GM10248 (cell line): ENCODE measurements at regions not wholly inside any gene's neighbourhood (a gene's known extent, or its start where the extent isn't known, plus 50 kb on each side); places are given as distances from the start of the nearest gene placed in this dataset.

Source experiments
- CTCF ChIA-PET: fragments of 300-600 bp; sonication (Branson Sonifier 250); formaldehyde crosslinking; extraction: SDS; loops from one replicate; lab custom pipeline; 2021; ENCODE audit warnings: antibody characterized with exemption; lab: Yijun Ruan, JAX
- POLR2A ChIA-PET: fragments of 350-650 bp; sonication (Branson Sonifier 250); formaldehyde crosslinking; extraction: SDS; loops from one replicate; lab custom pipeline; 2020; ENCODE audit warnings: antibody characterized with exemption; lab: Yijun Ruan, JAX
- DNase-seq: peaks from one replicate; pipeline ENCODE4 v3.0.0; 2012; ENCODE audit errors: extremely low spot score
- TF ChIP-seq, protein P1 (sequence below): IDR thresholded peaks from 2 replicates; pipeline ENCODE4 v1.5.1; 2012; ENCODE audit warnings: mild to moderate bottlenecking, low read depth; ENCODE audit errors: extremely low read depth, missing control alignments, control extremely low read depth

DNA sequence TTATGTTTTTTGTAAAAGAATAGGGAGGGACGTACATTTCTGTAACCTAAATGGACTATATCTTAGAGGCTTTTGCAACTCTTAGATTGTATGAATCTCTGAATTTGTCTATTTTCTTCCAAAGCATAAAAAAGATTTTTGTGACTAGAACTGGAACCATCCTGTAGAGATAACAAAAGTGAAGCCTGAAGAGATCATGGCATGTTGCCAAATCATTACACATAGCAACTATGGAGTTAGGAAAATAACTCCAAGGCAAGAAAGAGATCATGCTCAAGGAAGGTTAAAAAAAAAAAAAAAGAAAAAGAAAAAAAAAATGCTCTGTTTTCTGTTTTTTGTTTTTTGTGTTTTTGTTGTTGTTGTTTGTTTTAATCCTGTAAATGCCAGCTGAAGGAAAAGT is 567.7 kb upstream of the ZWINT start:
- CTCF ChIA-PET, result no interaction called here
- TF ChIP-seq, protein P1, sequence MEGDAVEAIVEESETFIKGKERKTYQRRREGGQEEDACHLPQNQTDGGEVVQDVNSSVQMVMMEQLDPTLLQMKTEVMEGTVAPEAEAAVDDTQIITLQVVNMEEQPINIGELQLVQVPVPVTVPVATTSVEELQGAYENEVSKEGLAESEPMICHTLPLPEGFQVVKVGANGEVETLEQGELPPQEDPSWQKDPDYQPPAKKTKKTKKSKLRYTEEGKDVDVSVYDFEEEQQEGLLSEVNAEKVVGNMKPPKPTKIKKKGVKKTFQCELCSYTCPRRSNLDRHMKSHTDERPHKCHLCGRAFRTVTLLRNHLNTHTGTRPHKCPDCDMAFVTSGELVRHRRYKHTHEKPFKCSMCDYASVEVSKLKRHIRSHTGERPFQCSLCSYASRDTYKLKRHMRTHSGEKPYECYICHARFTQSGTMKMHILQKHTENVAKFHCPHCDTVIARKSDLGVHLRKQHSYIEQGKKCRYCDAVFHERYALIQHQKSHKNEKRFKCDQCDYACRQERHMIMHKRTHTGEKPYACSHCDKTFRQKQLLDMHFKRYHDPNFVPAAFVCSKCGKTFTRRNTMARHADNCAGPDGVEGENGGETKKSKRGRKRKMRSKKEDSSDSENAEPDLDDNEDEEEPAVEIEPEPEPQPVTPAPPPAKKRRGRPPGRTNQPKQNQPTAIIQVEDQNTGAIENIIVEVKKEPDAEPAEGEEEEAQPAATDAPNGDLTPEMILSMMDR, result no peak
- POLR2A ChIA-PET, result no interaction called here
- DNase-seq, result no peak

DNA sequence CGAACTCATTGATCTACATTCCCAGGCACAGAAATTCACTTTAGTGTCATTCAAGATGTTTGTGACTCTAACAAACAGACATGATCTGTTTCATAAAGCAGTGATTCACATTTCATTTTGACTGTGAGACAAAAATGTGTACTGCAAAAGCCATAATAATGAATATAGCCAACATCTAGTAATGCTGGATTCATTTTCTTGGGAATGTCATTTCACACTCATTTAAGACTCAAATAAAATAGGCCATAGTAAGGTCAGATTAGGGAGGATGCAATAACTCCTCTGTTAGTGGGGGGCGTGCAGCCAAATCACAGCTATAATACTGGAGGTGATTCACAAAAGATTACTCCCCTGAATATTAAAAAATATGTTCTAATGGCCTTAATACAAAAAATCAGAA is 566.6 kb upstream of the ZWINT start:
- POLR2A ChIA-PET, result no interaction called here
- TF ChIP-seq, protein P1, result no peak
- DNase-seq, result no peak
- CTCF ChIA-PET, result no interaction called here

DNA sequence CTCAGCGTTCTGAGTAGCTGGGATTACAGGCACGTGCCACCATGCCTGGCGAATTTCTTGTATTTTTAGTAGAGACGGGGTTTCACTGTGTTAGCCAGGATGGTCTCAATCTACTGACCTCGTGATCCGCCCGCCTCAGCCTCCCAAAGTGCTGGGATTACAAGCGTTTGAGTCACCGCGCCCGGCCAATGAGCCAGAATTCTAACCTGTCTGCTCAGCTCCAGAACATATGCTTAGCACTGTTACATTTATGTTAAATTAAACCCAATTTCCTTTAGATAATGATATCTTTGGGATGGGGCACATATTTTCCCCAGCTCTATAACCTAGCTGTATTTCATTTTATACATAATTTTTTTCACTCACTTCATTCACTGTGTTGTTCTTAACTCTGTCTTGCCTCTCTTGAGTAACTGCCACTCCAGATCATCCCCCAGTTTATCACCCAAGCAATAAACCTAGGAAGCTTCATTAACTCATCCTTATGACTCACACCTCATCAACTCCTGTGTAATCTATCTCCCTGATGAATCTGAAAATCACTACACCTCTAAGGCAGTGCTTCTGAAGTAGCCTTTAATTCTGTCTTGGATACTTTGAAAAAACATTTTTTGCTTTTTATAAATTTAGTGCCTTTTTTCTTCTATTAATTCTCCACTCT is 559.7 kb upstream of the ZWINT start:
- no peak for DNase-seq
- TF ChIP-seq, protein P1, result no peak
- ChIA-PET CTCF (no interaction called here), POLR2A (no interaction called here)

DNA sequence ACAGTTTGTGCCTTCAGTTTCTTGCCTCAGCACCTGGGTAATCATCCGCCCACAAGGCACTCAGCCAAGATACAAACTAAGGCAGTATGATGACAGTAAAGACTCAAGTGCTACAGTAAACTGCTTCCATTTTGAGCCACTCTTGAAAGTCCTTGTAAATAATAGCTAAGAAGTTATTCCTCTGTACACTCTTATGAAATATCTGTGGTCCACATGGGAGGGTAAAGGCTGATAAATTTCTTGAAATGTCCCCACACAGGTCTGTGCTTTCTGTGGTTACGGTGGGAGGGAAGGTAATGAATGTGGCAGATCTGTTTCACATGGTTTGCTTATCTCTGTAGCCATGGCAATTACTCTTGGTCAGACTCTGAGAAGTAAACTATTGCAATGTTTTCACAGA is 551.0 kb upstream of the ZWINT start:
- no peak for DNase-seq
- TF ChIP-seq, protein P1, result no peak
- ChIA-PET POLR2A (no interaction called here), CTCF (interaction anchor here (1.4 kb wide), 1 partner anchor 7 kb away, joined by 3 read pairs; no protein-coding TSS in a partner anchor)

DNA sequence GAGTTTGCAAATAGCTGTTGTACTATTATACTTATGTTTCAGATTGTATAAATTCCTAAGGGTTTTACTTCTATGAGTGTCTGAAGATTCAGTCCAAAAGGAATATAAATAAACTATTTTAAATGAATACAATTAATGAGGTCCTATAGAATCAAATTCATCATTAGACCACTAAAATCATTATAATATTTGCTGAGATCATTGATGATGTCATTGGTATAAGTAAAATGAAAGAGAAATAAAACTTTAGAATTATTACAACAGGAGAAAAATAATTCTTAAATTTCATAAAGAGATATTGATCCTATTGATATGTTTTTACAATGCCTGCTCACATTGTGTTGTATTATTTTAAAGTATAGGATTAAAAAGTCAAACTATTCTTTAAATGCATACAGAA is 544.0 kb upstream of the ZWINT start:
- CTCF ChIA-PET, result interaction anchor here (1.4 kb wide), 1 partner anchor 8 kb away, joined by 3 read pairs; no protein-coding TSS in a partner anchor
- no peak for DNase-seq
- TF ChIP-seq, protein P1, result no peak
- POLR2A ChIA-PET, result no interaction called here

DNA sequence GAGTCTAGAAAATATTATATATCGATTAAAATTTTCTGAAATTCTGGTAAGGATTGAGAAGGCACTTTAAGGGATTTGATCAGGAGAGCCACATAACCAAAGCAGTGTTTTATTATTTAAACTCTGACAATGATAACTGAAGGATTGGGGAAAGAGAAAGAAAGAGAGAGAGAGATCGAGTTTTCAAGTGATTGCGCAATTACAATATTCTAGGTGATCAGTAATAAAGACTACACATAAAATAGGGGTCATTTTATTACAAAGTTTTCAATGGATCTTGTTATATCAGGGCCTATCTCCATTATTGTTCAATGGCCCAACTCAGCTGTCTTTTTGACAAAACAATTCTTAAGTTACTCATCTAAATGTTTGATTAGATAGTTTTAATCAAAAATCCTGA is 541.5 kb upstream of the ZWINT start:
- ChIA-PET CTCF (no interaction called here), POLR2A (no interaction called here)
- no peak for DNase-seq
- TF ChIP-seq, protein P1, result no peak
